B cell (primary cell): ENCODE measurements at regions not wholly inside any gene's neighbourhood (a gene's known extent, or its start where the extent isn't known, plus 50 kb on each side); places are given as distances from the start of the nearest gene placed in this dataset.
A peak's percentile ranks its signal among the peaks of the same experiment; 100 is the strongest.

ENCODE experiments used
- EZH2 ChIP-seq: IDR thresholded peaks from 2 replicates; pipeline ENCODE4 v1.6.1; 2012; ENCODE audit warnings: borderline replicate concordance, low read depth, mild to moderate bottlenecking, moderate library complexity, low read length; ENCODE audit not compliant: insufficient read depth, poor library complexity, severe bottlenecking
- TF ChIP-seq, protein P1 (sequence below): fragments of 200-600 bp; IDR thresholded peaks from one replicate; pipeline ENCODE4 v1.8.0; 2022; ENCODE audit warnings: antibody characterized with exemption, mild to moderate bottlenecking

GRCh38 chr15:85312929-85313331, 67.5 kb upstream of the AKAP13 start:
- TF ChIP-seq, protein P1, sequence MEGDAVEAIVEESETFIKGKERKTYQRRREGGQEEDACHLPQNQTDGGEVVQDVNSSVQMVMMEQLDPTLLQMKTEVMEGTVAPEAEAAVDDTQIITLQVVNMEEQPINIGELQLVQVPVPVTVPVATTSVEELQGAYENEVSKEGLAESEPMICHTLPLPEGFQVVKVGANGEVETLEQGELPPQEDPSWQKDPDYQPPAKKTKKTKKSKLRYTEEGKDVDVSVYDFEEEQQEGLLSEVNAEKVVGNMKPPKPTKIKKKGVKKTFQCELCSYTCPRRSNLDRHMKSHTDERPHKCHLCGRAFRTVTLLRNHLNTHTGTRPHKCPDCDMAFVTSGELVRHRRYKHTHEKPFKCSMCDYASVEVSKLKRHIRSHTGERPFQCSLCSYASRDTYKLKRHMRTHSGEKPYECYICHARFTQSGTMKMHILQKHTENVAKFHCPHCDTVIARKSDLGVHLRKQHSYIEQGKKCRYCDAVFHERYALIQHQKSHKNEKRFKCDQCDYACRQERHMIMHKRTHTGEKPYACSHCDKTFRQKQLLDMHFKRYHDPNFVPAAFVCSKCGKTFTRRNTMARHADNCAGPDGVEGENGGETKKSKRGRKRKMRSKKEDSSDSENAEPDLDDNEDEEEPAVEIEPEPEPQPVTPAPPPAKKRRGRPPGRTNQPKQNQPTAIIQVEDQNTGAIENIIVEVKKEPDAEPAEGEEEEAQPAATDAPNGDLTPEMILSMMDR = peak; percentile 11
- TF ChIP-seq EZH2 = no peak
